H1 (cell line): ENCODE measurements at regions not wholly inside any gene's neighbourhood (a gene's known extent, or its start where the extent isn't known, plus 50 kb on each side); places are given as distances from the start of the nearest gene placed in this dataset.

ENCODE experiments used
- CTCF ChIA-PET: fragments of 300-600 bp; sonication (Branson Sonifier 250); formaldehyde crosslinking; loops from one replicate; lab custom pipeline; 2021; ENCODE audit not compliant: partially characterized antibody; lab: Charles Lee
- POLR2A ChIA-PET: fragments of 300-600 bp; sonication (Branson Sonifier 250); formaldehyde crosslinking; loops from one replicate; lab custom pipeline; 2021; ENCODE audit warnings: inconsistent platforms; ENCODE audit not compliant: partially characterized antibody; lab: Charles Lee
- DNase-seq, 2 experiments: peaks; one replicate each; pipeline versions ENCODE4 v3.0.0 to v3.0.0-alpha.2; 2010 to 2022; ENCODE audit warnings: low spot score in 2 of 2, low read depth in 1 of 2, mixed read lengths in 1 of 2
- FAIRE-seq: peaks from 2 replicates; lab custom pipeline; 2011; peaks lifted over from hg19 to GRCh38; lab: Jason Lieb, UNC
- H2AFZ ChIP-seq: 2 replicates; pipeline ENCODE4 v1.8.1; 2012; ENCODE audit warnings: low read length, inconsistent platforms
- H2AK5ac ChIP-seq: 2 replicates; pipeline ENCODE4 v1.6.1; 2013; ENCODE audit warnings: low read depth, low read length
- H2BK120ac ChIP-seq: replicated peaks from 2 replicates; pipeline ENCODE3; 2013; ENCODE audit warnings: low read depth, low read length, inconsistent platforms
- H2BK12ac ChIP-seq: 2 replicates; pipeline ENCODE4 v1.6.1; 2013; ENCODE audit warnings: low read depth, low read length
- H2BK15ac ChIP-seq: 2 replicates; pipeline ENCODE4 v1.6.1; 2013; ENCODE audit warnings: low read length
- H2BK20ac ChIP-seq: 2 replicates; pipeline ENCODE4 v1.6.1; 2013; ENCODE audit warnings: low read length
- H2BK5ac ChIP-seq: 2 replicates; pipeline ENCODE4 v1.6.1; 2013; ENCODE audit warnings: low read depth, low read length
- H3K14ac ChIP-seq: 2 replicates; pipeline ENCODE4 v1.6.1; 2013; ENCODE audit warnings: inconsistent platforms; ENCODE audit not compliant: insufficient read length
- H3K18ac ChIP-seq: 2 replicates; pipeline ENCODE4 v1.6.1; 2013; ENCODE audit warnings: low read length; ENCODE audit errors: extremely low read depth
- H3K23ac ChIP-seq: 2 replicates; pipeline ENCODE4 v1.6.1; 2013; ENCODE audit warnings: inconsistent platforms; ENCODE audit not compliant: insufficient read length
- H3K23me2 ChIP-seq: 2 replicates; pipeline ENCODE4 v1.6.1; 2013; ENCODE audit warnings: low read depth, low read length
- H3K27ac ChIP-seq: 2 replicates; pipeline ENCODE4 v1.6.1; 2011; ENCODE audit warnings: low read depth, low read length, inconsistent platforms
- H3K27me3 ChIP-seq, 4 experiments: replicated peaks in 1 of 4; 1 replicate in 1 of 4; 2 replicates in 3 of 4; pipeline versions ENCODE4 v1.6.1 to v1.8.1; 2011 to 2013; ENCODE audit warnings: low read length in 3 of 4, mild to moderate bottlenecking in 3 of 4, inconsistent platforms in 2 of 4, mixed read lengths in 2 of 4, moderate library complexity in 1 of 4; ENCODE audit not compliant: control insufficient read depth in 3 of 4, insufficient read depth in 3 of 4; ENCODE audit errors: extremely low read depth in 1 of 4
- H3K36me3 ChIP-seq, 4 experiments: 2 replicates each; pipeline versions ENCODE4 v1.6.1 to v1.8.1; 2011 to 2013; ENCODE audit warnings: mild to moderate bottlenecking in 4 of 4, low read length in 3 of 4, moderate library complexity in 2 of 4, control low read depth in 1 of 4, inconsistent platforms in 1 of 4; ENCODE audit not compliant: insufficient read depth in 4 of 4, control insufficient read depth in 2 of 4
- H3K4ac ChIP-seq: replicated peaks from 2 replicates; pipeline ENCODE3; 2013; ENCODE audit warnings: low read length, low read depth, mixed read lengths, inconsistent platforms; ENCODE audit not compliant: insufficient read length
- H3K4me1 ChIP-seq, 4 experiments: replicated peaks in 1 of 4; 1 replicate in 1 of 4; 2 replicates in 3 of 4; pipeline versions ENCODE4 v1.6.1 to v1.8.1; 2011 to 2013; ENCODE audit warnings: low read length in 3 of 4, inconsistent platforms in 2 of 4, mixed read lengths in 1 of 4; ENCODE audit not compliant: insufficient read depth in 4 of 4, control insufficient read depth in 3 of 4
- H3K4me2 ChIP-seq, 2 experiments: 2 replicates each; pipeline versions ENCODE4 v1.6.1 to v1.8.1; 2011 to 2013; ENCODE audit warnings: low read depth in 2 of 2, low read length in 2 of 2, control low read depth in 1 of 2, inconsistent platforms in 1 of 2, mild to moderate bottlenecking in 1 of 2; ENCODE audit not compliant: insufficient read depth in 1 of 2
- H3K4me3 ChIP-seq, 4 experiments: fragments of 200-600, 300-600 bp in 1 of 4; sonication (generic), shearing (Covaris generic), sonication (Bioruptor Twin) in 1 of 4; 2 replicates each; pipeline versions ENCODE4 v1.5.1 to v1.8.1; 2011 to 2016; ENCODE audit warnings: low read length in 4 of 4, low read depth in 3 of 4, control low read depth in 2 of 4, inconsistent platforms in 2 of 4, mild to moderate bottlenecking in 2 of 4, mixed read lengths in 1 of 4, moderate library complexity in 1 of 4; ENCODE audit not compliant: insufficient read depth in 2 of 4; ENCODE audit errors: extremely low read depth in 1 of 4
- H3K56ac ChIP-seq: replicated peaks from 2 replicates; pipeline ENCODE3; 2013; ENCODE audit warnings: low read depth, mild to moderate bottlenecking, mixed read lengths, low read length, inconsistent platforms; ENCODE audit not compliant: insufficient read length
- H3K79me1 ChIP-seq: 2 replicates; pipeline ENCODE4 v1.6.1; 2013; ENCODE audit warnings: low read depth, low read length, control low read depth
- H3K79me2 ChIP-seq, 2 experiments: 2 replicates each; pipeline versions ENCODE4 v1.6.1 to v1.8.1; 2012 to 2013; ENCODE audit warnings: low read length in 2 of 2, mild to moderate bottlenecking in 2 of 2, inconsistent platforms in 1 of 2; ENCODE audit not compliant: insufficient read depth in 2 of 2, control insufficient read depth in 1 of 2
- H3K9ac ChIP-seq, 4 experiments: replicated peaks in 1 of 4; 1 replicate in 1 of 4; 2 replicates in 3 of 4; pipeline versions ENCODE4 v1.6.1 to v1.8.1; 2011 to 2013; ENCODE audit warnings: low read depth in 3 of 4, low read length in 3 of 4, control low read depth in 2 of 4, mild to moderate bottlenecking in 2 of 4, moderate library complexity in 2 of 4, inconsistent platforms in 1 of 4; ENCODE audit errors: extremely low read depth in 1 of 4
- H3K9me3 ChIP-seq, 2 experiments: 2 replicates each; pipeline versions ENCODE4 v1.6.1 to v1.8.1; 2012 to 2013; ENCODE audit warnings: mild to moderate bottlenecking in 2 of 2, moderate library complexity in 2 of 2, control low read depth in 1 of 2, inconsistent platforms in 1 of 2, low read depth in 1 of 2, low read length in 1 of 2, mixed read lengths in 1 of 2; ENCODE audit not compliant: insufficient read depth in 2 of 2
- H4K20me1 ChIP-seq, 2 experiments: replicated peaks in 1 of 2; 2 replicates each; pipeline versions ENCODE3 to v1.8.1; 2011 to 2013; ENCODE audit warnings: inconsistent platforms in 2 of 2, low read length in 2 of 2, mild to moderate bottlenecking in 1 of 2; ENCODE audit not compliant: insufficient read depth in 2 of 2, control insufficient read depth in 1 of 2
- H4K5ac ChIP-seq: 2 replicates; pipeline ENCODE4 v1.6.1; 2013; ENCODE audit warnings: low read length, low read depth, mixed read lengths, inconsistent platforms; ENCODE audit not compliant: insufficient read length
- H4K8ac ChIP-seq: 2 replicates; pipeline ENCODE4 v1.8.0; 2013; ENCODE audit warnings: mild to moderate bottlenecking, moderate library complexity, low read length, inconsistent platforms; ENCODE audit not compliant: insufficient read depth; ENCODE audit errors: extremely low read depth
- H4K91ac ChIP-seq: replicated peaks from 2 replicates; pipeline ENCODE3; 2013; ENCODE audit warnings: low read length, mixed read lengths, inconsistent platforms; ENCODE audit not compliant: insufficient read length
- CTBP2 ChIP-seq: IDR thresholded peaks from 2 replicates; pipeline ENCODE4 v1.7.0; 2011; ENCODE audit warnings: borderline replicate concordance, mild to moderate bottlenecking, moderate library complexity, mixed read lengths, low read length; ENCODE audit not compliant: insufficient read depth, insufficient read length
- CTCF ChIP-seq, 3 experiments: IDR thresholded peaks; 1 replicate in 2 of 3; 2 replicates in 1 of 3; pipeline versions ENCODE4 v1.5.1 to v1.6.1; 2011; ENCODE audit warnings: low read length in 3 of 3, mild to moderate bottlenecking in 3 of 3, inconsistent platforms in 2 of 3, low read depth in 1 of 3, moderate library complexity in 1 of 3; ENCODE audit not compliant: insufficient read depth in 1 of 3; ENCODE audit errors: control extremely low read depth in 1 of 3
- NANOG ChIP-seq: IDR thresholded peaks from 2 replicates; pipeline ENCODE4 v1.6.1; 2011; ENCODE audit warnings: low read length, low read depth, mild to moderate bottlenecking, inconsistent platforms; ENCODE audit not compliant: insufficient read depth, poor library complexity, severe bottlenecking
- SIX5 ChIP-seq: IDR thresholded peaks from 2 replicates; pipeline ENCODE4 v1.6.1; 2011; ENCODE audit warnings: mild to moderate bottlenecking, low read depth, low read length
- SP4 ChIP-seq: IDR thresholded peaks from 2 replicates; pipeline ENCODE4 v1.6.1; 2012; ENCODE audit warnings: low read length, inconsistent platforms
- SRF ChIP-seq: IDR thresholded peaks from 2 replicates; pipeline ENCODE4 v1.6.1; 2011; ENCODE audit warnings: mild to moderate bottlenecking, low read depth, low read length, moderate library complexity
- TCF12 ChIP-seq: IDR thresholded peaks from 2 replicates; pipeline ENCODE4 v1.6.1; 2011; ENCODE audit warnings: low read depth, mild to moderate bottlenecking, low read length
- TEAD4 ChIP-seq: IDR thresholded peaks from 2 replicates; pipeline ENCODE4 v1.6.1; 2012; ENCODE audit warnings: low read depth, low read length, inconsistent platforms, mixed read lengths
- WGBS, 2 experiments: shearing (Covaris generic) in 1 of 2; methylation state at CpG; one replicate each; pipeline versions ENCODE4 v1.1.6 to v1.1.7; 2013 to 2015; ENCODE audit warnings: low lambda C conversion rate in 2 of 2, mixed read lengths in 2 of 2, inconsistent platforms in 1 of 2, low coverage in 1 of 2, missing lambda C conversion rate in 1 of 2; ENCODE audit not compliant: insufficient replicate concordance in 2 of 2, insufficient coverage in 1 of 2, insufficient read length in 1 of 2; ENCODE audit errors: extremely low coverage in 1 of 2, missing lambda C conversion rate in 1 of 2; 5-methylcytosine and 5-hydroxymethylcytosine counted together

GRCh38 chr19:27894906-27895754 is 1317.8 kb downstream of the UQCRFS1 start:
- H3K27ac ChIP-seq = no peak overlapping the region
- H2AFZ ChIP-seq = no peak overlapping the region
- no peak overlapping the region for H4K8ac ChIP-seq
- no peak overlapping the region for H3K18ac ChIP-seq
- H4K91ac ChIP-seq = no peak overlapping the region
- DNase-seq (no peak), FAIRE-seq (no peak)
- no peak overlapping the region for H2BK5ac ChIP-seq
- no peak overlapping the region for H3K9ac ChIP-seq
- no peaks in the 10 kb centered on the region for H4K20me1 ChIP-seq
- no peaks in the 10 kb centered on the region for H3K27me3 ChIP-seq
- no peak overlapping the region for H2BK120ac ChIP-seq
- no peak overlapping the region for H3K4me3 ChIP-seq
- ChIA-PET CTCF (no interaction called here), POLR2A (no interaction called here)
- no peak overlapping the region for H3K4me2 ChIP-seq
- no peak overlapping the region for H4K5ac ChIP-seq
- TF ChIP-seq CTCF (IDR thresholded peaks at IDR 0.05; ENCODE audit: control extremely low read depth in 1 of 3, insufficient read depth in 1 of 3, low read depth in 1 of 3, low read length in 3 of 3) = no peak
- no peak for TF ChIP-seq TEAD4
- no peak for TF ChIP-seq CTBP2
- no peak for TF ChIP-seq SRF
- no peak for TF ChIP-seq NANOG
- no peak for TF ChIP-seq TCF12
- no peak for TF ChIP-seq SIX5
- no peak for TF ChIP-seq SP4
- no peaks in the 10 kb centered on the region for H3K4me1 ChIP-seq
- no peaks in the 10 kb centered on the region for H3K79me2 ChIP-seq
- H2BK12ac ChIP-seq = no peak overlapping the region
- WGBS, 2 experiments = 78% methylated on average over 12 of the region's 12 CpGs; no CpG with 5 or more reads in 1 of the 2 experiments
- H2BK15ac ChIP-seq = no peak overlapping the region
- no peak overlapping the region for H2AK5ac ChIP-seq
- H3K23ac ChIP-seq = no peak overlapping the region
- no peak overlapping the region for H2BK20ac ChIP-seq
- no peaks in the 10 kb centered on the region for H3K79me1 ChIP-seq
- H3K23me2 ChIP-seq = no peaks in the 10 kb centered on the region
- H3K56ac ChIP-seq = no peak overlapping the region
- no peak overlapping the region for H3K14ac ChIP-seq
- peaks cover 80 to 98% of the 10 kb centered on the region in 2 experiments for H3K9me3 ChIP-seq
- no peaks in the 10 kb centered on the region for H3K36me3 ChIP-seq
- H3K4ac ChIP-seq = no peak overlapping the region
